GM18867 (cell line): ENCODE measurements at regions not wholly inside any gene's neighbourhood (a gene's known extent, or its start where the extent isn't known, plus 50 kb on each side); places are given as distances from the start of the nearest gene placed in this dataset.
A peak's percentile ranks its signal among the peaks of the same experiment; 100 is the strongest.

ENCODE experiments used
- ATAC-seq: cut with Tn5 transposase; IDR thresholded peaks from one replicate; pipeline ENCODE4 v1.9.1; 2021; ENCODE audit warnings: mild to moderate bottlenecking, moderate library complexity; ENCODE audit not compliant: unreplicated experiment

DNA sequence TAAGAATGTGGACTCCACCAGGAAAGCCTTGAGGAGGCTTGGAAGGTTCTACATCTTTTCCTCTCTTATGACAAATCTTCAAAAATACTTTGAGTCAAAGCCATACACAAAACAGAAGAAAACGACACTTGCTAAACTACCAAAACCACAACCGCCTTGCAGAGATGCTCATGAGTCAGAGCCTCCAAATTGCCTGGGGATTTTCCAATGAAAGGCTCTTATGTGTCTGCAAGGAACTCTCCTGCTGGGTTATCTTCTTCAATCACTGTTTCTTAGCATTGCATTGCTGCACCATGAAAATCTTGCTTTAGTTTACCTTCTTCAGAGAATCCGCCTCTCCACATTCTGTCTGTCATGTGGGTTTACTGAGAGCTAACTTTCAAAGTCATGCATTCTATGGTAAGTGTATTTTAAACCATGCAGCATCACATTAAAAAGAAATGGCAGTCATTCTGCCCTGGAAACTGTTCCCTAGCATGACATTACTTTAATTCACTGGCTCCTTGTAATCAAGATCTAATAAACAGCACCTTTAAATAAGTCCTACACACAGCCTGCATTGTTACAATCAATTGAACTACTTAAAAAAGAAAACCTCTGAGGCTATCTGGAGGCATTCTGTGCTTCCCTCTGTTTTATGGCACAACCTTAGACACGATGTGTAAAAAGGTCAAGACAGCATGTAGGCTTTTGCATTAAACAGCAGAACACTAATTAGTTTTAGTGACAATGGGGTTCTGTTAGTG, 210.0 kb upstream of the FOXD3 start:
- no peak for ATAC-seq

DNA sequence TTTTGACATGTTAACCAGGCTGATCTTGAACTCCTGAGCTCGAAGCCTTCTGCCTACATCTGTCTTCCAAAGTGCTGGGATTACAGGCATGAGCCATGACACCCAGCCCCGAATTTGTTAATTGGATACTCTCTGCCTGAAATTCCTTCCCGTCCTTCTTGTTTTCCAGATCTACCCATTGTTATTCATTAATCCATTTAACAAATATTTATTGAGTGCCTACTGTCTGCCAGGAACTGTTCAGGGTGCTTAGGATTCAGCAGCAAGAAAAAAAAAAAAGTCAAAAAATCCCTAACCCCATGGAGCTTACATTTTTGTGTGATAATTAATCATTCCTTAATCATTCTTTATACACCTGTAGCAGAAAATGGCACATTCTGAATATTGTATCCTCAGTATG, 206.8 kb upstream of the FOXD3 start:
- ATAC-seq = no peak

DNA sequence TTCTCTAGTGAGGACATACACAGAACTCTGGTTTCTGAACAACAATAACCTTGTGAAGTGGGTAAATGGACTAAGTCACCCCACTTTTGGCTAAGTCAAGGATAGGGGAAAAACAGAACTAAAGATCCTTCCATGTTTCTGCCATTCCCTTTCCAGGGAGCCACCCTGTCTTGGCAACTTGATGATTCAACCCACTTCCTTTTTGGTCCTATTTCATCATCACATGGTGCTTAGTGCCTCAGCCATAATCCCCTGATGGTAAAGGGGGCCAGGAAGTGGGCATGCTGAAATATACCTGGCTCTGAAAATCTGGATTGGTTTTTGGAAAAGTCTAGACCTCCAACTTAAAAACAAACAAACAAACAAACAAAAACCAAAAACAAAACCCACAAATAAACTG, 206.4 kb upstream of the FOXD3 start:
- no peak for ATAC-seq

DNA sequence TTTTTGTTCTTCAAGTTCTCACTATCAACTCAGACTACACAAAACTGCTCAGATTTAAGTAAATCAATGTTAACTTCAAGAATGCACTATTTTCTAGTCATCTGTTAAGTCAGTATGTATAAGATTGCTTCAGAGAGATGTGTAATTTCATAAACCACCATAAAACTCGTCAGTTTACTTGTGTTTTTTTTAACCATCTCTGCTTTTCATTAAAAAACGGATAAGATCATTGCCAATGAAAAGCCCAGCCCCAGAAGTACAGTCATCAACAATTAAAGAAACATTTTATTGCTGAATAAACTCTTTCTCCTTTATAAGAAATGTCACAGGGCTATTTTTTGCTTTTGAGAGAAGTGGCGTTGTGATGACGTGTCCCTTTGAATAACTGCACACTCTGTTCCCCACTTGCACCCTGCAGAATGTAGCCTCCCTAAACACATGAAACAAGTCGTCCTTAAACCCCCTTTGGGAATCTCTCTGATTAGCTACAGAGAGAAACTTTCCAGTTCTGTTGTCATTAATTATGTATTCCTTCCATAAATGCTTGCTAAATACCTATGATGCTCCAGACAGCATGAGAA, 202.7 kb upstream of the FOXD3 start:
- no peak for ATAC-seq

DNA sequence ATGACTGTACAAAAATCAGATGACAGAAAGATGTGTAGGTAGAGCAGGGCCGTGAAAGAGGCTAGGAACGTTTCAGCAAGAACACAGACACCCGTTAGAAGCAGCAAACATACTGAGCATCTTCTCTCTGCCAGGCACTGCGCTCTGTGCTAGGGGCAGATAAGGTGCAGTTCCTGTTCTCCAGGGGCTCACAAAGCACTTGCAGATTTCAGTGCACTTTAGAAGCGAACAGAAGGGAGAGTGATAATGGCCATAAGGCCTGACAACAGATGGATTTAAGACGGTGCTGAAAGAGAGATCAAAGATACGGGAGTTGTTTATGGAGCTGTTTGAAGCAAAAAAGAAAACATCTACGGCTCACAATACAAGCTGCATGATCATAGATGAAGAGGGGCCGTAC, 200.3 kb upstream of the FOXD3 start:
- ATAC-seq = peak; percentile 33

DNA sequence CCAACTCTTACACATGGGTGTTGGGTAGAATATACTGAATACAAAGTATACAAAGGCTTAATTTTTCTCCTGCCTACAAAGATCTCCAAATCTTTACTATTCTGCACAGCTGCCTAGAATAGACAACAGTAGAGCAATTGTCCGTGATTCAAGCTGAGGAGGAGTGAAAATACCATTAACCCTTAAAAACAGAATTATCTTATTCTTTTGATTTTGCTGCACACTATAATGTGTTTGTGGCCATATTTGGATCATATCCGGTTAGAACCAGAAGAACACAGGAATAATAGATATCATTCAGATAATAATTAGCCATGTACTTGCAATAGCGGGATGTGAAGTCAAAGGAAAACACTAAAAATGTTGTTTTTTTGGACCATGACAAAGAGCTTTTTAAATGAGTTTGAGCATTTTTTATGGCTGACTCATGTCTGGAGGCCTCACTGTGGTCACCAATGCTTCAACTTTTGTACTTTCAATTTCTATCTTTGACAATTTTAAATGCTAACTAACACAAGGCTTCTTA, 197.6 kb upstream of the FOXD3 start:
- ATAC-seq = peak; percentile 93

DNA sequence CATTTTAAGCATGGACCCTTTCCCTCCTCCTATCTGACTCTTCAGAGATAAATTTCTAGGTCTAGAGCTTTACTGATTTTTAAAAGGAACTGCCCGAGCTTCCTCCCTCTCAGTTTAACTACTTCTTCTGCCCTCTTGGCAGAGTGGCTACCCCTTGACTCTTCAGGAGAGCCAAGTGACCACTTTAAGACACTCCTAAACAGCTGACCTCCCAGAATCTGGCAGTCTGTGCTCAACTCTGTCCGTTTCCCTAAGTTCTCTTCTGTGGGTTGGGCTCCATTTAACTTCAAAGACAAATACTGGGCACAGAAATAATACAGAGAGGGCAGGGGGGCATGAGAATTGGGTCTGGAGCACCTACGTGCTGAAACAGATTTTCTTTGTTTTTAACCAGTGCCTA, 196.3 kb upstream of the FOXD3 start:
- ATAC-seq = no peak

DNA sequence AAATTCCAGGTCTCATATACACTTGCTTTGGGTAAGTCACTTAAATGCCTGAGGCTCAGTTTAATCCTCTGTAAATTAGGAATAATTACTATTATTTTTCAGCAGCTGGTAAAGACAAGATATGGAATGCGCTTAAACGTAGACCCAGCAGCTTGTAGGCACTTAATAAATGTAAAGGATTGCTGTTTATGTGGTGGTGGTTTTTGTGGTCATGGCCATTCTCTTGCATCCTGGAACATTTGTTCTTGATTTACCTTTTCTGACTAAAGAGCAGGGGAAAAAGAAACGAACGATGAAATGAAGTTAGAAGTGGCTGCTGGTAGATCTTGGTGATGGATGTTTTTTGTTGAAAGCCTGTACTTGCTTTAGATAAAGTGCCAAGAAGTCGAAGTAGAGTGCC, 195.0 kb upstream of the FOXD3 start:
- ATAC-seq = no peak

DNA sequence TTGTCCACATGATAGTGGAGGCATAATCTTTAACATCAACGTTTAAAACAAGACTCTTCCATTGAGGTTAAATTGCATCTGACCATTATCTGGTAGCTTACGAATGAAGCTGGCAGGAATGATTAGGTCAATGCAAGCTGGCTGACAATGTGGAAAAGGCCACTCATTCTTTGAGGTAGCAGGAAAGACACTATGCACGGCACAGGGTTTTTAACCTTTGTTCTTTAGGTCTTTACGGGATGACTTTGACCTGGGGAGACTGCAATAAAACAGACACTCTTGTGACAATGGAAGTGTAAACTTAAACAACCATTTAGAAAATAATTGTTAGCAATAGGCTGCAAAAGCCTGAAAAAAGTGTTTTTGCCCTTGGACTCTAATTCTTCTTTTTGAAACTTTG, 193.8 kb upstream of the FOXD3 start:
- ATAC-seq = no peak

DNA sequence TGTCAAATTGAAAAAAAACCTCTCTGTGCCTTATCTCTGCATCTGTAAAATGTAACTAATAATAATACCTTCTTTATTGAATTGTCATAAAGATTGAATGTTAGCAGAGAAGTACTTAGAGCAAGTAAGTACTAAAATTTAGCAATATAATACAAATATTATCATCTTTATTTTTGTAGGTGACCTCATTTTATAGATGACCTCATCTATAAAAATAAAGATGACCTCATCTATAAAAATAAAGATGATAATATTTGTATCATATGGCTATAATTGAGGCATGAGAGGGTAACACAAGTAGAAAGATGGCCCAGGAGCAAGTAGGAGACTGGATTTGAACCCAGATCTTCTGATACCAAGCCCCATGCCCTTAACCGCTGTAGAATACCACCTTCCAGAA, 193.2 kb upstream of the FOXD3 start:
- no peak for ATAC-seq

DNA sequence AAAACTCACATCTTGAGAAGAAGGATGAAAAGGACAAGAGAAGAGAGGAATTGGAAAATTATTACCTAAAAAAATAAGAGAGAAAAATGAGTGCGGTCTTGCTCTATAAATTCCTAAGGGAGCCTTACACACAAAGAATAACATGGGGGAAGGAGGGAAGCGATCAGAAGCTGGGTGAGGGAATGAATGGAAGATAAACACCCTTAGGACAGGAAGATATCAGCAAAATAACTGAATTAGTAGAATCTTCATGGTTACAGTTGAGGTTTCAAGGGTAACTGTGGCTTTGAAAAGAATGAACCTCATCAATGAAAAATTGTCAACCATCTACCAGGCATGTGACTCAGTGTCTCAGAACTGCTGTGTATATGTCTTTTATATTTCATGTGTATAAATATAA, 192.5 kb upstream of the FOXD3 start:
- no peak for ATAC-seq

DNA sequence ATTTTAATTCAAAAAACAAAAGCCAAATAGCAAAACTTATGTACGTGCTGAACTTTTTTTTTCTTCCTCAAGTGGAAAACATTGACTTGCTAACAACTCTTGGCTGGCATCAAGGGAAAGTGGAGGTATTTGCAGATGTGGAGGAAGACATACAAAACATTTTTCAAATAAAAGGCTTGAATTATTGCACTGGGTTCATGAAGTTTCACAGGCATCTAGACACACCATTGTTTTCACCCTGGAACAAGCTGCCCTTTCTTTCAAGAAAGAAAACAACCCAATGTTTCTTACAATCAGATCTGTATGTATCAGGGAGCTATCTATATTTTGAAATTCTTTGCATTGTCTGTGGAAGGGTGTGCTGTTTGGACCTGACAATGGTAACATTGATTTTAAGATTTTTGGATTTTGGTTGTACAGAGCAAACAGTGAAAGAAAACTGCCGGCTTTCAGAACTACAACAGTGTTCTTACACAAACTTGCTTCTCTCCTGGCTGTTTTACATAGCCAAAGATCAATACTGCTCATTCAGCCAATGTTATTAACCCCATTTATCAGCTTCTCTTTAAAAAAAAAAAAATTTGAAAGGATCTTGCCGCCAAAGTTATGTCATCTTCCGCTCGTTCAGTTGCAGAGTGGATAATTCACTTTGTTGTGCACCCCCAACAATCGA, 187.7 kb upstream of the FOXD3 start:
- no peak for ATAC-seq

DNA sequence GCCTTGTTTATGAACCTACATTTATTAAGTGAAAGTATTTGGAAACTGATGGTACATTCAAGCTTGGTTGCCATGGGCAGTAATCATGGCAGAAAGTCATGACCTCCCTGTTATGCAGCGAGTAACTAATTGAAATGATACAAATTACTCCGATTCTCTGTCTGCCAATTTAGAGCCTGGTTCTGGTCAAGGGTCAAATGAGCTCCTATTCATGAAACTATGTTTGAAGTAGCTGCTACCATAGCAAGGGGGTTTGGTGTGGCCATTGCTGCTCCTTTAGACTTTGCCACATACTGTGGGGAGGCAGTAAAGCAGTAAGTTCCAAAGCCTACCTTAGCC, 187.2 kb upstream of the FOXD3 start:
- no peak for ATAC-seq

DNA sequence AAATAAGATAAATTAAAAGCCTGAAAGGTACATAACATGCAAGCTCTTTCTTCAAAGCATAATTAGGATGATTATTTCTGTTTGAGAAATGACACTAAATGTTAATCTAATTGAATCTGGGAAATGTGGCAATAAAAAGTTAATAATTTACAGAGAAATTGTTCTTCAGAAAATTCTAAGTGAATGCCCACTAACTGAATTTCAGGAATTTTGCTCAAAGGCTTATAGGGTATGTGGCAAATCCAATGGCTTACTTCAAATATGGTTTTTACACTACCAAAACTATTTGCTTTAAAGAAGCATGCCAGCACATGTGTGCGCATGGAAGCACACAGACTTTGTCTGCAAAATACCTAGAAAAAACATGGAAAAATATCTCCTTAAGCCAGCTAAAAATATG, 186.6 kb upstream of the FOXD3 start:
- ATAC-seq = no peak

DNA sequence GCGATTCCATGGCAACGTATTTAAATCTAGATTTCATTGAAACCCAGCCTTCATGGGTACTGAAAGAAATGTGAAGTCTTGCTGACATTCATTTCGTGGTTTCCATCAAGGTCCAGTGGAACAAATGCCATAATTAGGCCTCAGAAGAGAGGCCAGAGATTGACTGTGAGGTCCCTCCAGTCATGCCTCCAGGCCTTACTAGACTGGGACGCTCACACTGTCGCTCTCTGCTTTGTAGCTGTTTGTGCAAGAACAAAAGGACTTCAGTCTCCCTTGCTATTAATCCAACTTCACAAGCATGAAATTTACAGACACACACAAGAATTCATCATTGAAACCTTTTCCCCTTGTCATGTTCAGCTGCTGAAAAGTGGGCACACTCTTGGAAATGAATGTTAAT, 180.4 kb upstream of the FOXD3 start:
- no peak for ATAC-seq

DNA sequence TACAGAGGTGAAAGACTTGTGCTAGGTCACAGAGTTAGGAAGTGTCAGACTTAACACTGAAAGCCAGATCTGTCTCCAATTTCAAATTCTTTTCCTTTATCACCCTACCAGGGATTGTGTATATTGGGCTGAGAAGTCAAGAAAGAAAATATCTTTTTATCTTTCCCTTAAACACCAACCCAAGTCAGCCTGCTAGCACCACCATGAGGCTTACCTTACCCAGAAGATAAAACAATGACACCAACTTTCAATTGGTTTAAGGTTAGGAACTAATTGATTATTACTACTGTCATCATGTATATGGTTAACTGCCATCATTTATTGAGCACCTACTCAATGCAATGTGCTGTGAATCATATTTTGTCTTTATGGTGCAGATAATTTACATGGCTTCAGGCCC, 178.9 kb upstream of the FOXD3 start:
- ATAC-seq = no peak

DNA sequence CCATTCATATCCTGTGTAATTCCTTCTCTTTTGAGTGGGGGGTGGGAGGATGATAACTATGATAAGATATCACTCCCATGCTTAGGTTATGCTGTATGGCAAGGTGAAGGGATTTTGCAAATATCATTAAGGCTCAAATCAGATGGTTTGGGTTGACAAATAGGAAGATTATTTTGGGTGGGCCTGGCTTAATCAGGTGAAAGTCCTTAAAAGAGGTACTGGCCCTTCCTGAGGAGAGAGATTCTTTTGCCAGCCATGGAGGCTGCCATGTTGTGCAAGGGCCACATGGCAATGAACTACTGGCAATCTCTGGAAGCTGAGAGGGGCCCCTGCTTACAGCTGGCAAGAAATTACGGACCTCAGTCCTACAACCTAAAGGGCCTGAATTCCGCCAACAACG, 174.6 kb upstream of the FOXD3 start:
- no peak for ATAC-seq

DNA sequence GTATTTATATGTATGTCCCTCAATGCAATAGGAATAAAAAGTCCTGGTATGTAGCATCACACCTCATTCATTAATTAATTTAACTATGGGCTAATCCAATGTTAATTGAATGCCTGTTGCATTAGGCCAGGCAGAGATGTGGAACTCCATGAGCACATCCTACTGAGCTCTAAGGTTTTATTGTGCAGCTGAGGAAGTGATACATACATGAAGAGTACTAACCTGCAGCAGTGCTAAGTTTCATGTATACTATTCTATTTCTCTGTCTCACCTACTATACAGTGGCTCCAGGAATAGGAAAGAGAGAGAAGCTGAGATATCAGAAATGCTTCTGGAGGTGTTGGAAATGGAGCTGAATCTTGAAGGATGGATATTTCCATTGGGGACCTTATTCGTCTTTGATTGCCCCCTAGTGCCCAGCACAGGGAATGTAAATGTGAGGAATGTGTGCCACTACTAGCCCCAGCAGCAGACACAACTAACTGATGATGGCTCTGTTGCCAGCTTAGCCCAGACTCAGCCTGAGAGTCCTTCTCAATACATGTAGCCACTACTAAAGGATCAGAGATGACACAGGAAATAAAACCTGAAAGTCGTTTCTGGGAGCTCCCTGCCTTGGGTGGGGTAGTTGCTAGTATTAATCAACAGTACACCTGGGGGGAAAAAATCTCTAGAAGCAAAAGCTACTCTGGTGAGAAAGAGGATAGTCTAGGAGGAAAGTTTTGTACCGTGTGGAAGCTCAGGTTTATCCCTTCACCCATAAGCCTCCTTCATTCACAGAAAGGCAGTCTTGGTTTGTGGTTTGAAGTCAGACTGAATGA, 173.3 kb upstream of the FOXD3 start:
- ATAC-seq = peak; percentile 78

DNA sequence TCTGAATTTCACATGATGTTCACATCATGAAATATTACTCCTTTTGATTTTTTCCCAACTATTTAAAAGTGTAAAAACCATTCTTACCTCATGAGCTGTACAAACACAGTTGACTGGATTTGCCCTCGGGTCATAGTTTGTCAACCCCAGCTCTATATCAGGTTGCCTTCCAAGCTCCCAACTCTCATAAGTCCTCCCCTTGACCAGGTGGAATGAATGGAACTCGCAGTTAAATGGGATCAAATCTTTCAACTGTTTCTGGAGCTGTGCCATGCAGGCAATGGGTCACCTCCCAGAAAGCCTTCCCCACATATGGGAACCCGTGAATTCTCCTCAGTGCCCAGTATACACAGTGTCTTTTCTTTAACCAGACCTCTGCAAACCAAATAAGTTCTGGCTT, 169.8 kb upstream of the FOXD3 start:
- ATAC-seq = no peak

DNA sequence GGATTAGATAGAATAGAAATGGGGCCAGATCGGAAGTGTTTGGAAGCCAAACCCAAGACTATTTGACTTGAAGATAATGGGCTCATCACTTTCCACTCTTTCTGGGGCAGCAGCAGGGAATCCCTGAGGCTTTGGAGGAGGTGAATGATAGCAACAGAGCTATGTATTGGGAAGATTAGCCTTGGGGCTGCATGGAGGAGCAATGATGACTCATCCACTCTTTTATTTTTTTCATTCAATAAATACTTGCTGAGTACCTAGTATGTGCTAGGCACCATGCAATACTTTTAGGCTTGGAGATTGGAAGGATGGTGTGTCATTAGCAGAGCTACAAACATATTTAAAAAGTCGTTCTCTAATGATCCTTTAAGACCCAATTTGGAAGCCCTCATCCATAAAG, 166.9 kb upstream of the FOXD3 start:
- ATAC-seq = no peak

DNA sequence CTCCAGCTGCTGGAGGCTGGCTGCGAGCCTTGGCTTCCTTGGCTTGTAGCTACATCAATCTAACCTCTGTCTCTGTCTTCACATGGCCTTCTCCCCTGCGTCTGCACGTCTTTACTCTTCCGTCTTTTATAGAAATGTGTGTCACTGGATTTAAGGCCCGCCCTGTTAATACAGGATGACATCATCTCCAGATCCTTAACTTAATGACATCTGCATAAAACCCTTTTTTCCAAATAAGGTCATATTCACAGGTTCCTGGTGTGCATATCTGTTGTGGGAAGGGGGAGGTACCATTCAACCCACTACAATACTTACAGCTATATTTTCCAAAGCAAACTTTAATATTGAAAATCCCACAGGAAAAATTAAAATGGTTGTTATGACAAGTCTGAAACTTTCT, 165.3 kb upstream of the FOXD3 start:
- no peak for ATAC-seq

DNA sequence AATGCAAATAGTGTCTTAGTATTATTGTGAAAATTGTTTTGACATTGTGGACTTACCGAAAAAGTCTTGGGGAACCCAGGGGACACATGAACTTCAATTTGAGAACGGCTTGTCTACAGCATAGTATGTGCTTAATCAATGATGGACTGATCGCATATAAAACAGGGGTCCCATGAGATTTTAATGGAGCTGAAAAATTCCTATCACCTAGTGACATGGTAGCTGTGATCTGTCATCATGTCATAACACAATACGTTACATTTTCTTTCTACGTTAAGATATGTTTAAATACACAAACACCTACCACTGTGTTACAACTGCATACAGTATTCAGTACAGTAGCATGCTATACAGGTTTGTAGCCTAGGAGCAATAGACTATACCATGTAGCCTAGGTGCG, 153.3 kb upstream of the FOXD3 start:
- no peak for ATAC-seq
